ENCODE measurements at regions not wholly inside any gene's neighbourhood (a gene's known extent, or its start where the extent isn't known, plus 50 kb on each side); places are given as distances from the start of the nearest gene placed in this dataset.

DNA sequence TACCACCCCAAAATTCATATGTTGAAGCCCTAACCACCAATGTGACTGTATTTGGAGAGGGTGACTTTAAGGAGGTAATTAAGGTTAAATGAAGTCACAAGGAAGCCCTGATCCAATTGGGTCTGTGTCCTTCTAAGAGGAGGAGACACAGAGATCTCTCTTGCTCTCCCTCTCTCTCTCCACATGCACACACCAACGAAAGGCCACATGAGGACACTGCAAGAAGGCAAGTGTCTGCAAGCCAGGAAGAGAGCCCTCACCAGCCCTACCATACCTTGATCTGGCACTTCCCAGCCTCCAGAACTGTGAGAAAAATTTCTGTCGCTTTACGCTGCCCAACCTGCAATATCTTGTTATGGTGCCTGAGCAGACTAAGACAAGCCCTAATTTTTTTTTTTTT lies 56.0 kb upstream of the NEBL start:
- DNase-seq (ENCODE audit: low read depth), result no peak
- in situ Hi-C loops (cut with HindIII; ENCODE audit: low pct_unique_long_range_greater_than_20kb, low sequenced_read_pairs), result no loop called here

DNA sequence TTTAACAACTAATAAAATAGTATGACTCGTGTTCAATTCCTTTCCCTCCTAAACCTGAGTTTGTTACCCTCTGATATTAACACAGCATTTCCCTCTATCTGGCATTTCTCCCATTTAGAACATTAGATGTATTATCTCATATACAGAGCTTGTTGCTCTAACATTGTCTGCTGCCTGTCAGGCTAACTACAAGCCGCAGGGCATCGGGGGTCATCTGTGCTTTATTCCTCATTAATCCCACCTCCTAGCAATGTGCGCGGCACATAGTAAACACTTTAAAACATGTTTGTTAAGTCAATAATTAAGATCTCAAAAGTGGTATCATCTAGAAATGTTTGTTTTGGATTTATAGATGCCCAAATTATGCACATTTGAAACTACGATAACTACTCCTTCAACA lies 52.9 kb upstream of the NEBL start:
- DNase-seq (ENCODE audit: low read depth), result no peak
- in situ Hi-C loops (cut with HindIII; ENCODE audit: low pct_unique_long_range_greater_than_20kb, low sequenced_read_pairs), result no loop called here

DNA sequence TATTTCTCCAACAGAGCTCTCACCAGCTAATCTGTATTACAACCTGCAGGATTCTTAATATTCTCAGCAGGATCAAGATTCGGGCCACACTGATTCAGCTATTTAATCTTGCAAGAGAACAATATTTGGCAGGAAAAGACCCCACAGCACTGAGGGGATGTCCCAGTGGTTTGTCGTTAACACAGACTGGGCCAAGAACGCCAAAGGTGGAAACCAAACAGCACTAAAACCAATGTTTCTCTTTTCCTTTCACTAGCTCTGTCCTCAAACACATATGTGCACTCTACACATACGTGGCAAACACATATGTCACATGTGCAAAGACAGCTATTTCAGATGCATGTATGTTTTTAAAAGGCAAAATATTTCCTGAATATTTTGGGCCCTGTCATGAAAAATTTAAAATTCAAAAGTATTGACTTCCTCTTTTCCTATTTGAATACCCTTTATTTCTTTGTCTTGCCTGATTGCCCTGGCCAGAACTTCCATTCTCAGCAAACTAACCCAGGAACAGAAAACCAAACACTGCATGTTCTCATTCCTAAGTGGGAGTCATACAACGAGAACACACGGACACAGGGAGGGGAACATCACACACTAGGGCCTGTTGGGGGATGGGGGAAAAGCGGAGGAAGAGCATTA lies 51.7 kb upstream of the NEBL start:
- in situ Hi-C loops (cut with HindIII; ENCODE audit: low pct_unique_long_range_greater_than_20kb, low sequenced_read_pairs), result no loop called here
- DNase-seq (ENCODE audit: low read depth), result no peak
